SU-DHL-6 (cell line): ENCODE measurements at regions not wholly inside any gene's neighbourhood (a gene's known extent, or its start where the extent isn't known, plus 50 kb on each side); places are given as distances from the start of the nearest gene placed in this dataset.
A peak's percentile ranks its signal among the peaks of the same experiment; 100 is the strongest.

Experiments
- H2AFZ ChIP-seq: fragments of 200-600 bp; sonication (generic); 2 replicates; pipeline ENCODE4 v1.6.1; 2014; ENCODE audit warnings: low read depth, mild to moderate bottlenecking, moderate library complexity, mixed read lengths, antibody characterized with exemption, low read length; ENCODE audit not compliant: severe bottlenecking
- H3F3A ChIP-seq: fragments of 200-600 bp; shearing (Covaris generic); 2 replicates; pipeline ENCODE4 v1.6.0; 2016; ENCODE audit warnings: antibody characterized with exemption, mild to moderate bottlenecking; ENCODE audit not compliant: insufficient read depth
- H3K27ac ChIP-seq: fragments of 200-600 bp; sonication (generic); 2 replicates; pipeline ENCODE4 v1.5.1; 2016; ENCODE audit warnings: low read depth, mild to moderate bottlenecking, low read length, moderate library complexity, mixed read lengths
- H3K27me3 ChIP-seq: fragments of 200-600 bp; sonication (generic), shearing (Covaris generic); 2 replicates; pipeline ENCODE4 v1.6.0; 2014; ENCODE audit warnings: mild to moderate bottlenecking, low read length
- H3K36me3 ChIP-seq: fragments of 200-600 bp; sonication (generic); 2 replicates; pipeline ENCODE4 v1.6.1; 2014; ENCODE audit warnings: mild to moderate bottlenecking, low read length, mixed read lengths
- H3K4me2 ChIP-seq: fragments of 300-600, 200-600 bp; shearing (Covaris generic), sonication (generic); 2 replicates; pipeline ENCODE4 v1.6.0; 2014; ENCODE audit warnings: low read length, low read depth, mild to moderate bottlenecking; ENCODE audit not compliant: poor library complexity, severe bottlenecking
- H3K4me3 ChIP-seq: fragments of 200-600 bp; sonication (generic); 2 replicates; pipeline ENCODE4 v1.5.1; 2014; ENCODE audit warnings: antibody characterized with exemption, low read length, mild to moderate bottlenecking, mixed read lengths; ENCODE audit not compliant: insufficient read depth, poor library complexity, severe bottlenecking
- H3K79me2 ChIP-seq: fragments of 200-600 bp; sonication (generic); 2 replicates; pipeline ENCODE4 v1.6.1; 2014; ENCODE audit warnings: mild to moderate bottlenecking, low read length, moderate library complexity; ENCODE audit not compliant: insufficient read depth
- H3K9ac ChIP-seq: fragments of 200-600 bp; sonication (generic); 2 replicates; pipeline ENCODE4 v1.7.0; 2014; ENCODE audit warnings: mild to moderate bottlenecking, low read length
- H3K9me2 ChIP-seq: fragments of 200-600 bp; sonication (generic); replicated peaks from 2 replicates; pipeline ENCODE4 v1.6.1; 2014; ENCODE audit warnings: low read length; ENCODE audit not compliant: insufficient read depth
- H3K9me3 ChIP-seq: fragments of 200-600 bp; sonication (generic); 2 replicates; pipeline ENCODE4 v1.6.1; 2014; ENCODE audit warnings: low read length, mixed read lengths; ENCODE audit not compliant: insufficient read depth
- H4K20me1 ChIP-seq: fragments of 200-600 bp; sonication (generic); 2 replicates; pipeline ENCODE4 v1.6.1; 2014; ENCODE audit warnings: low read depth, mild to moderate bottlenecking, antibody characterized with exemption, low read length, moderate library complexity, mixed read lengths
- EZH2phosphoT487 ChIP-seq: fragments of 200-600 bp; sonication (generic), shearing (Covaris generic); conservative IDR thresholded peaks from 2 replicates; pipeline ENCODE4 v1.6.1; 2018; ENCODE audit warnings: mild to moderate bottlenecking, antibody characterized with exemption, low read length, moderate library complexity, mixed read lengths
- TF ChIP-seq, protein P1 (sequence below): fragments of 200-600 bp; sonication (generic); IDR thresholded peaks from one replicate; pipeline ENCODE4 v1.5.1; 2017; ENCODE audit warnings: antibody characterized with exemption, mild to moderate bottlenecking, low read length, moderate library complexity; ENCODE audit not compliant: insufficient read depth, poor library complexity, severe bottlenecking

DNA sequence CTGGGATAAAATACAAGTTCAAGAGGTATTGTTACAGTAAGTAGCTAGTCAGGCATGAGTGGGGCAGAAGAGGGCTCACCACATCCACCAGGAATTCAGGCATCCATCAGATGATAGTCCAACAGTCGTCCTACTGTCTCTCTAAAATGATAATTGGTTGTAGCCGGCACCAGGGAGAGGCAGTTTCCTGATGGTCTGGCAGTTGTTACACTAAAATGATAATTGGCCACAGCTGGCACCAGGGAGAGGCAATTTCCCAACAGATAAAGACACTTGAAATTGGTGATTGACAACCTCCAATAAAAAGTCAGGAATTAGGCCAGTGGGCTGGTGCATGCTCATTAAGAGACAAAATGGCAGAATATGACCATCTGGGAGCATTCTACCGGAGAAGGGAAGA, 545.8 kb downstream of the AMY1C start:
- Histone ChIP-seq H3K9ac (no peak overlapping the region), H3K27me3 (no peaks in the 10 kb centered on the region), H4K20me1 (no peaks in the 10 kb centered on the region), H3K4me2 (no peak overlapping the region), H3K9me2 (peaks cover 3% of the 10 kb centered on the region; the same call in 1 of the 2 replicates), H3F3A (no peaks in the 10 kb centered on the region), H3K4me3 (no peak overlapping the region), H3K36me3 (no peaks in the 10 kb centered on the region), H2AFZ (no peak overlapping the region), H3K79me2 (no peaks in the 10 kb centered on the region), H3K27ac (no peak overlapping the region), H3K9me3 (no peaks in the 10 kb centered on the region)
- TF ChIP-seq EZH2phosphoT487 = no peak
- TF ChIP-seq, protein P1, sequence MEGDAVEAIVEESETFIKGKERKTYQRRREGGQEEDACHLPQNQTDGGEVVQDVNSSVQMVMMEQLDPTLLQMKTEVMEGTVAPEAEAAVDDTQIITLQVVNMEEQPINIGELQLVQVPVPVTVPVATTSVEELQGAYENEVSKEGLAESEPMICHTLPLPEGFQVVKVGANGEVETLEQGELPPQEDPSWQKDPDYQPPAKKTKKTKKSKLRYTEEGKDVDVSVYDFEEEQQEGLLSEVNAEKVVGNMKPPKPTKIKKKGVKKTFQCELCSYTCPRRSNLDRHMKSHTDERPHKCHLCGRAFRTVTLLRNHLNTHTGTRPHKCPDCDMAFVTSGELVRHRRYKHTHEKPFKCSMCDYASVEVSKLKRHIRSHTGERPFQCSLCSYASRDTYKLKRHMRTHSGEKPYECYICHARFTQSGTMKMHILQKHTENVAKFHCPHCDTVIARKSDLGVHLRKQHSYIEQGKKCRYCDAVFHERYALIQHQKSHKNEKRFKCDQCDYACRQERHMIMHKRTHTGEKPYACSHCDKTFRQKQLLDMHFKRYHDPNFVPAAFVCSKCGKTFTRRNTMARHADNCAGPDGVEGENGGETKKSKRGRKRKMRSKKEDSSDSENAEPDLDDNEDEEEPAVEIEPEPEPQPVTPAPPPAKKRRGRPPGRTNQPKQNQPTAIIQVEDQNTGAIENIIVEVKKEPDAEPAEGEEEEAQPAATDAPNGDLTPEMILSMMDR = no peak

DNA sequence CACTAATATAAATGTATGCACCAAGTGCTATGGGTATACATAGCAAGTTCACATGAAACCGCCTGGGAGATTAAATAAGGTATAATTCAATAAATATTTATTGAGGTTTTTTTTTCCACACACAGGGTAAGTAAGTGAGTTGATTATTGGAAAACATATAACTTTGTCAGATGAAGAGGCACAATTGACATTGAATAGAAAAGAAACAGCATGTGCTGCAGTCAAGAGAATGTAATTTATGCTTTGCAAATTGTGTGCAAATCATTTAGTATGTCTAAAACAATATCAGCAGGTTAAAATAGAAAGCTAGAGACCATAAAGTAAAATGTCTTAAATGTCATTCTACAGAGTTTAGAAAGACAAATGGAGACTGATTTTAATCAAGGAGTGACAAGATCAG, 560.0 kb downstream of the AMY1C start:
- H4K20me1 ChIP-seq = no peaks in the 10 kb centered on the region
- no peak overlapping the region for H3K27ac ChIP-seq
- no peak for TF ChIP-seq EZH2phosphoT487
- no peaks in the 10 kb centered on the region for H3K36me3 ChIP-seq
- no peak overlapping the region for H2AFZ ChIP-seq
- no peaks in the 10 kb centered on the region for H3K9me3 ChIP-seq
- no peaks in the 10 kb centered on the region for H3K27me3 ChIP-seq
- H3K4me2 ChIP-seq = no peak overlapping the region
- H3F3A ChIP-seq = no peaks in the 10 kb centered on the region
- H3K9ac ChIP-seq = no peak overlapping the region
- H3K9me2 ChIP-seq = no peaks in the 10 kb centered on the region
- H3K4me3 ChIP-seq = no peak overlapping the region
- no peaks in the 10 kb centered on the region for H3K79me2 ChIP-seq

- Histone ChIP-seq H3K9me3 (no peaks in the 10 kb centered on the region), H3K27ac (no peak overlapping the region), H3K9ac (no peak overlapping the region), H3K9me2 (no peaks in the 10 kb centered on the region), H2AFZ (no peak overlapping the region), H3K36me3 (no peaks in the 10 kb centered on the region), H4K20me1 (no peaks in the 10 kb centered on the region), H3K4me2 (no peak overlapping the region), H3K4me3 (no peak overlapping the region), H3K27me3 (no peaks in the 10 kb centered on the region), H3K79me2 (no peaks in the 10 kb centered on the region), H3F3A (no peaks in the 10 kb centered on the region)
- TF ChIP-seq, protein P1 = no peak
- TF ChIP-seq EZH2phosphoT487 = no peak
Observed at GRCh38 chr1:104315823-104316222, 566.1 kb downstream of the AMY1C start.

DNA sequence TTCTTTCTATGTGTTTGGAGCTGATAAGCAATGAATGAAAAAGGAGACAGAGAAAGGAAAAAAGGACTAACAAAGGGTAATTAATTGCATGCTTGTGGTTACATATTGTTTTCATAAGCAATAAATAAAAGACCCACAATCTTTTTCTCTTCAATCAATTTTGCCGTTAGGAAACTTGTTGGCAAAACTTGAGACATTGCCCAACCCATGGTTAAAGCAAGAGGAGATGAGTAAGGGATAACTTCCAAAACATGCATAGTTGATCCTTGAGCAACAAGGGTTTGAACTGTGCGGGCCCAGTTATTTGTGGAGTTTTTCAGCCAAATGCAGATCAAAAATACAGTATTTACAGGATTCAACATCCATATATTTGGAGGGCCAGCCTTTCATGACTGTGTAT, 572.4 kb downstream of the AMY1C start:
- Histone ChIP-seq H4K20me1 (no peaks in the 10 kb centered on the region), H3K36me3 (no peaks in the 10 kb centered on the region), H3K9me3 (no peaks in the 10 kb centered on the region), H3K27me3 (no peaks in the 10 kb centered on the region), H3F3A (no peaks in the 10 kb centered on the region), H3K4me3 (no peak overlapping the region), H3K27ac (no peak overlapping the region), H2AFZ (peak overlapping the region; percentile 74), H3K79me2 (no peaks in the 10 kb centered on the region), H3K4me2 (no peak overlapping the region), H3K9me2 (no peaks in the 10 kb centered on the region), H3K9ac (no peak overlapping the region)
- no peak for TF ChIP-seq EZH2phosphoT487
- TF ChIP-seq, protein P1 = no peak
